GM10248 (cell line): ENCODE measurements at regions not wholly inside any gene's neighbourhood (a gene's known extent, or its start where the extent isn't known, plus 50 kb on each side); places are given as distances from the start of the nearest gene placed in this dataset.
"Not testable (repeated sequence)": the region's sequence is repeated elsewhere in the genome, so short reads cannot be mapped to it uniquely, and the experiment has no call there.

Experiments used
- CTCF ChIA-PET: fragments of 300-600 bp; sonication (Branson Sonifier 250); formaldehyde crosslinking; extraction: SDS; loops from one replicate; lab custom pipeline; 2021; ENCODE audit warnings: antibody characterized with exemption; lab: Yijun Ruan, JAX
- POLR2A ChIA-PET: fragments of 350-650 bp; sonication (Branson Sonifier 250); formaldehyde crosslinking; extraction: SDS; loops from one replicate; lab custom pipeline; 2020; ENCODE audit warnings: antibody characterized with exemption; lab: Yijun Ruan, JAX
- DNase-seq: peaks from one replicate; pipeline ENCODE4 v3.0.0; 2012; ENCODE audit errors: extremely low spot score
- CTCF ChIP-seq: IDR thresholded peaks from 2 replicates; pipeline ENCODE4 v1.5.1; 2012; ENCODE audit warnings: mild to moderate bottlenecking, low read depth; ENCODE audit errors: extremely low read depth, missing control alignments, control extremely low read depth

GRCh38 chr3:191975936-191976335, 515.0 kb downstream of the PYDC2 start:
- CTCF ChIA-PET: interaction anchor here (1.0 to 1.1 kb wide), 2 partner anchors 9 to 16 kb away, joined by 3 read pairs; no protein-coding TSS in a partner anchor
- POLR2A ChIA-PET: no interaction called here
- no peak for TF ChIP-seq CTCF
- DNase-seq: no peak

GRCh38 chr3:191980443-191980842, 519.5 kb downstream of the PYDC2 start:
- POLR2A ChIA-PET: no interaction called here
- TF ChIP-seq CTCF: no peak
- CTCF ChIA-PET: interaction anchor here (0.7 kb wide), 1 partner anchor 16 kb away, joined by 3 read pairs; no protein-coding TSS in a partner anchor
- DNase-seq: no peak

GRCh38 chr3:191982481-191982880, 521.5 kb downstream of the PYDC2 start:
- DNase-seq: no peak
- ChIA-PET POLR2A (no interaction called here), CTCF (interaction anchor here (1.1 kb wide), 2 partner anchors 9 to 10 kb away, joined by 3 read pairs; no protein-coding TSS in a partner anchor)
- no peak for TF ChIP-seq CTCF

GRCh38 chr3:191985691-191986090, 524.7 kb downstream of the PYDC2 start:
- TF ChIP-seq CTCF: no peak
- POLR2A ChIA-PET: no interaction called here
- CTCF ChIA-PET: no interaction called here
- DNase-seq: no peak

GRCh38 chr3:191987831-191988350, 526.9 kb downstream of the PYDC2 start:
- POLR2A ChIA-PET: no interaction called here
- CTCF ChIA-PET: no interaction called here
- no peak for TF ChIP-seq CTCF
- no peak for DNase-seq

GRCh38 chr3:191993952-191994351, 533.0 kb downstream of the PYDC2 start:
- DNase-seq, POLR2A ChIA-PET, CTCF ChIA-PET: not testable (repeated sequence)

GRCh38 chr3:191997093-191997492, 536.1 kb downstream of the PYDC2 start:
- POLR2A ChIA-PET: no interaction called here
- CTCF ChIA-PET: interaction anchor here (1.4 to 1.5 kb wide), 2 partner anchors 30 to 85 kb away, joined by 3 to 4 read pairs; no protein-coding TSS in a partner anchor
- DNase-seq: no peak
- TF ChIP-seq CTCF: no peak
